Right ventricle myocardium superior (tissue), 1 donor: ENCODE measurements at regions not wholly inside any gene's neighbourhood (a gene's known extent, or its start where the extent isn't known, plus 50 kb on each side); places are given as distances from the start of the nearest gene placed in this dataset.
"Not testable (repeated sequence)": the region's sequence is repeated elsewhere in the genome, so short reads cannot be mapped to it uniquely, and the experiment has no call there.

Experiments used
- ATAC-seq: fragments of 200-7000 bp; cut with Tn5 transposase; one replicate; pipeline ENCODE4 v1.9.1; 2020; ENCODE audit warnings: mild to moderate bottlenecking; ENCODE audit not compliant: poor library complexity
- DNase-seq: peaks from one replicate; pipeline ENCODE4 v3.0.0-alpha.2; 2020
- intact Hi-C: fragments of 100-400 bp; cut with DNase I; formaldehyde crosslinking; loops from one replicate; pipeline ENCODE4 v1.11.2; 2022
- donor health status: DM: no; HTN: yes; CAD: no; lungs with severe emphysema.

DNA sequence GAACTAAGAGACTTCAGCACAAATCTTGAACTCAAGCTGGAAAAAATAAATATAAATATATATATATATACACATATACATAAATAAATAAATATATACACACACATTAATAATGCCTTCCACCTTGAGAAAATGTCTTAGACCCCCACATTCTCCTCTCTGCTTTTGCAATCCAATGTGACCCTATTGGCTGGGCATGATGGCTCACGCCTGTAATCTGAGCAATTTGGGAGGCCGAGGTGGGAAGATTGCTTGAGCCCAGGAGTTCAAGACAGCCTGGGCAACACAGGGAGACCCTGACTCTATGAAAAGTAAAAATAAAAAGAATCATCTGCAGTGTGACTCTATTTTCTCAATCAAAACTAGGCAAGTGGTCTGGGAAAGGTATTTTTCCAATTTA, 424.1 kb upstream of the NFE2L3 start:
- intact Hi-C loops: no loop called here
- no peak for ATAC-seq
- DNase-seq: no peak

- intact Hi-C loops: no loop called here
- ATAC-seq (no peak), DNase-seq (no peak)
These were observed 420.7 kb upstream of the NFE2L3 start for GRCh38 chr7:25731068-25731845.

GRCh38 chr7:25731846-25732245, 420.2 kb upstream of the NFE2L3 start:
- intact Hi-C loops: no loop called here
- ATAC-seq: no peak
- no peak for DNase-seq

GRCh38 chr7:25732766-25733217, 419.2 kb upstream of the NFE2L3 start:
- no peak for DNase-seq
- no peak for ATAC-seq
- intact Hi-C loops: no loop called here

- intact Hi-C loops: no loop called here
- ATAC-seq (no peak), DNase-seq (no peak)
These were observed 416.2 kb upstream of the NFE2L3 start for GRCh38 chr7:25735674-25736242.

- intact Hi-C loops: no loop called here
- no peak for ATAC-seq
- no peak for DNase-seq
These were observed 413.5 kb upstream of the NFE2L3 start for GRCh38 chr7:25738528-25738927.

GRCh38 chr7:25739143-25739542, 412.9 kb upstream of the NFE2L3 start:
- DNase-seq: no peak
- intact Hi-C loops: no loop called here
- ATAC-seq: no peak

GRCh38 chr7:25742316-25742715, 409.7 kb upstream of the NFE2L3 start:
- intact Hi-C loops: no loop called here
- no peak for ATAC-seq
- DNase-seq: no peak

DNA sequence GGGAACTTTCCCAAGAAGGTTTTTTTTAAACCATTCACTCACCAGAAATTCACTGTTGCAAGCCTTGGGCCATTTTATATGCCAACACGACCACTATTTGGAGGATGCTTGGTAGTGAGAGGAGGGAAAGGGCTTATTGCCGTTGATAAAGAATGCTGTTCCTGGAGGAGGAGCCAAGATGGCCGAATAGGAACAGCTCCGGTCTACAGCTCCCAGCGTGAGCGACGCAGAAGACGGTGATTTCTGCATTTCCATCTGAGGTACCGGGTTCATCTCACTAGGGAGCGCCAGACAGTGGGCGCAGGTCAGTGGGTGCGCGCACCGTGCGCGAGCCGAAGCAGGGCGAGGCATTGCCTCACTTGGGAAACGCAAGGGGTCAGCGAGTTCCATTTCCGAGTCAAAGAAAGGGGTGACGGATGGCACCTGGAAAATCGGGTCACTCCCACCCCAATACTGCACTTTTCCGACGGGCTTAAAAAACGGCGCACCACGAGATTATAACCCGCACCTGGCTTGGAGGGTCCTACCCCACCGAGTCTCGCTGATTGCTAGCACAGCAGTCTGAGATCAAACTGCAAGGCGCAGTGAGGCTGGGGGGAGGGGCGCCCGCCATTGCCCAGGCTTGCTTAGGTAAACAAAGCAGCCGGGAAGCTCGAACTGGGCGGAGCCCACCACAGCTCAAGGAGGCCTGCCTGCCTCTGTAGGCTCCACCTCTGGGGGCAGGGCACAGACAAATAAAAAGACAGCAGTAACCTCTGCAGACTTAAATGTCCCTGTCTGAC, 408.1 kb upstream of the NFE2L3 start:
- DNase-seq, ATAC-seq, intact Hi-C loops: not testable (repeated sequence)

DNA sequence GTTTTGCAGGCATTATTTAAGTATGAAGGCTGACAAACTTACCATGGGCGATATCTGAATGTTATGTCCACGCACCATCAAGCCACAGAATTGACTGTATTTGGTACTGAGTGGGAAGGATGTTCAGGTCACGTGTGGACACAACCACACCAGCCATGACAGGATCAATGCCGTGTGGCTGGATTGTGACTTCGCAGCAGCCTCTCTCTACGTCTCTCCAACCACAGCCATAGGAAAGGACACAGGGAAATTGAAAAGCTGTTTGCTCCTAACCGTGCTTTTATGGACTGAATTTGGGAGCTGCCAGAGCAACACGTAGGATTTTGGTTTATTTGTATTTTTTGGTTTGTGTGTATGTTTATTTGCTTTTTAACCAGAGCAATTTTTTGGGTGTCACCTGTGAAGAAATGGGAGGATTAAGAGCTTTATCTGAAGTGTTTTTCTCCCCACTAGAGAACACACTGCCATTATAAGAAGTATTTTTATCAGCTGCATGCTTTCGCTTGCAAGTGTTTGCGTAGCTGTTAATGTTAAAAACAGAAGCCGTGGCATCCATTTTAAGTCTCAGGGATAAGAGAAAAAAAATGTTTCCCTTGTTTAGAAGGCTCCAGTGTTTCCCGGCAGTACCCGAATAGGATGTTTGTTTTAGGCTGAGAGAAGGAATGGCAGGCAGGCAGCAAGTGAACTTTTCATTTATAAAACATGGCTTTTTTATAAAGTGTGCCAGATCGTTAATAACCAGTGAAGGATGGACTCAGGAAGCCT, 401.1 kb upstream of the NFE2L3 start:
- DNase-seq (no peak), ATAC-seq (peak; percentile 57)
- intact Hi-C loops: no loop called here

DNA sequence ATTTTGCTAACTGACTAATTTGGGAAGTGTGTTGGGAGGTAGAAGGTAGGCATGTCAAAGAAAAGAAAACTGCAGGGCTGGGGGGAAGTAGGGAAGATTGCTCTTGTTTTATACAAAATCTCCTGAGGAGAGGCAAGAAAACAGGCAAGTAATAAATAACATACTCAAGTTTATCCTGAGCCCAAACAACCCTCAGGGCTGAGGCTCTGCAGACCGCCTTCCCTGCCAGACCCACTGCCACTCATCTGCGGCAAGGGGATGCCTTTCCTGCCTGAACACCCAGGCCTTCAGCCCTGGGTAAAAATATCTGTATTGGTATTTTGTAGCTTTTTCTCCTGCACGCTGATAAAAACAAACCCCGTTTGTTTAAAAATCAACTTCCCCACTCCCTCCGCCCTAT, 399.8 kb upstream of the NFE2L3 start:
- DNase-seq: no peak
- no peak for ATAC-seq
- intact Hi-C loops: no loop called here

- ATAC-seq (peak; percentile 15), DNase-seq (no peak)
- intact Hi-C loops: no loop called here
These were observed 398.8 kb upstream of the NFE2L3 start for GRCh38 chr7:25752967-25753791.

GRCh38 chr7:25753837-25754236, 398.2 kb upstream of the NFE2L3 start:
- DNase-seq (no peak), ATAC-seq (peak; percentile 21)
- intact Hi-C loops: no loop called here

- ATAC-seq: peak; percentile 51
- intact Hi-C loops: no loop called here
- no peak for DNase-seq
These were observed 397.7 kb upstream of the NFE2L3 start for GRCh38 chr7:25754333-25754732.

GRCh38 chr7:25754751-25755150, 397.2 kb upstream of the NFE2L3 start:
- DNase-seq (no peak), ATAC-seq (no peak)
- intact Hi-C loops: no loop called here

- intact Hi-C loops: no loop called here
- ATAC-seq: no peak
- DNase-seq: no peak
These were observed 395.4 kb upstream of the NFE2L3 start for GRCh38 chr7:25756601-25757000.

- intact Hi-C loops: no loop called here
- no peak for DNase-seq
- no peak for ATAC-seq
These were observed 393.4 kb upstream of the NFE2L3 start for GRCh38 chr7:25758559-25758958.

GRCh38 chr7:25759286-25759685, 392.7 kb upstream of the NFE2L3 start:
- ATAC-seq: no peak

More at GRCh38 chr7:25759286-25759685, 392.7 kb upstream of the NFE2L3 start:
- DNase-seq: no peak
- intact Hi-C loops: no loop called here
